Fibroblast of skin of abdomen (primary cell): ENCODE measurements at regions not wholly inside any gene's neighbourhood (a gene's known extent, or its start where the extent isn't known, plus 50 kb on each side); places are given as distances from the start of the nearest gene placed in this dataset.

Experiments
- DNase-seq: peaks from one replicate; pipeline ENCODE4 v3.0.0-alpha.2; 2013

GRCh38 chr2:199024224-199024623 lies 433.5 kb downstream of the SATB2 start:
- DNase-seq, result no peak

GRCh38 chr2:199019898-199020507 lies 437.7 kb downstream of the SATB2 start:
- peak; percentile 47 for DNase-seq

- DNase-seq, result peak; percentile 33
These were observed 438.9 kb downstream of the SATB2 start for GRCh38 chr2:199018826-199019225.

GRCh38 chr2:199015072-199015471 lies 442.7 kb downstream of the SATB2 start:
- no peak for DNase-seq

- DNase-seq, result no peak
These were observed 443.5 kb downstream of the SATB2 start for GRCh38 chr2:199014226-199014625.

GRCh38 chr2:199011908-199012307 lies 445.8 kb downstream of the SATB2 start:
- no peak for DNase-seq

- DNase-seq, result no peak
These were observed 463.1 kb downstream of the SATB2 start for GRCh38 chr2:198994678-198995077.

- DNase-seq, result no peak
These were observed 466.3 kb downstream of the SATB2 start for GRCh38 chr2:198991431-198991830.

- DNase-seq, result no peak
These were observed 482.0 kb downstream of the SATB2 start for GRCh38 chr2:198975779-198976178.

GRCh38 chr2:198973785-198974184 lies 484.0 kb downstream of the SATB2 start:
- DNase-seq, result no peak

GRCh38 chr2:198973181-198973580 lies 484.6 kb downstream of the SATB2 start:
- DNase-seq, result no peak

- no peak for DNase-seq
These were observed 489.2 kb downstream of the SATB2 start for GRCh38 chr2:198968545-198968944.

- no peak for DNase-seq
These were observed 491.5 kb downstream of the SATB2 start for GRCh38 chr2:198966269-198966668.

GRCh38 chr2:198961547-198961946 lies 496.2 kb downstream of the SATB2 start:
- no peak for DNase-seq

- DNase-seq, result peak; percentile 1
These were observed 500.6 kb downstream of the SATB2 start for GRCh38 chr2:198957181-198957580.

GRCh38 chr2:198953328-198953727 lies 504.4 kb downstream of the SATB2 start:
- DNase-seq, result no peak

GRCh38 chr2:198950803-198951202 lies 506.9 kb downstream of the SATB2 start:
- DNase-seq, result no peak

- DNase-seq, result no peak
These were observed 512.2 kb downstream of the SATB2 start for GRCh38 chr2:198945496-198945895.

GRCh38 chr2:198930170-198930569 lies 527.6 kb downstream of the SATB2 start:
- no peak for DNase-seq

- DNase-seq, result no peak
These were observed 529.7 kb downstream of the SATB2 start for GRCh38 chr2:198928026-198928425.

GRCh38 chr2:198917926-198918720 lies 539.6 kb downstream of the SATB2 start:
- DNase-seq, result no peak

GRCh38 chr2:198917275-198917674 lies 540.5 kb downstream of the SATB2 start:
- no peak for DNase-seq

GRCh38 chr2:198916548-198917080 lies 541.1 kb downstream of the SATB2 start:
- DNase-seq, result no peak
